ENCODE measurements at regions not wholly inside any gene's neighbourhood (a gene's known extent, or its start where the extent isn't known, plus 50 kb on each side); places are given as distances from the start of the nearest gene placed in this dataset.

DNA sequence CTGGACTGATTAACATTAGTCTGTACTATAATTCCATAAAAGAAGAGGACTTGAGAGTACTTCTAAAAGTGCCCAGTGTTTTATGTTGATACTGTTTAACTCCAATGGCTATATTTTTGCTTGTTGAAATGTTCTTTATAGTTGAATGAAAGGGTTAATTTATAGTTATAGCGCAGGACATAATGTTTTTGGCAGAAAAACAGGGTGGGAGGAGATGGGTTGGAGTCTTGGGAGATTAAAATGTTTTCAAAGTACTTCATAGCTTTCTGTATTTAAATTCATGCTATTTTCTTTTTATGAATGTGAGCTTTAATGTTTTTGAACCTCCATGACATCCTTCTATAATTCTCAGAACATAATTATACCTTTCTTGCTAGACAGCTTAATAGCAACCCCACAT, 108.2 kb downstream of the CNTN3 start:
- no peak for DNase-seq

DNA sequence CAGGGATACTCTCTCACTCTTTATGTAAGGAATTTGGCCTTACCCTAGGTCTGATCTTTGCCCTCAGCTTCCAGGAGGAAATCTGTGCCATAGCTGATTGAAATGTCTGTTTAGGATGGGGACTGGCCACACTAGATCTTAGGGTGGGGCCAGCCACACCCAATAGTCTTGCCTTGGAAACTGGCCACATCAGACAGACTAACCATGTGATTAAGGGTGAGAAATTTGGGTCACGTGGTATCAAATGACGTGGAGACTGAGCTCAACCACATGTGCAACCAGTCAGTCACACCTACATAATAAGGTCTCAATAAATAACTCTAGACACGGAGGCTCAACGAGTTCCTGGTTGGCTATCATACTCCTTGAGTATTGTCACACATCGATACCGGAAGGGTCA, 113.5 kb downstream of the CNTN3 start:
- DNase-seq: no peak

DNA sequence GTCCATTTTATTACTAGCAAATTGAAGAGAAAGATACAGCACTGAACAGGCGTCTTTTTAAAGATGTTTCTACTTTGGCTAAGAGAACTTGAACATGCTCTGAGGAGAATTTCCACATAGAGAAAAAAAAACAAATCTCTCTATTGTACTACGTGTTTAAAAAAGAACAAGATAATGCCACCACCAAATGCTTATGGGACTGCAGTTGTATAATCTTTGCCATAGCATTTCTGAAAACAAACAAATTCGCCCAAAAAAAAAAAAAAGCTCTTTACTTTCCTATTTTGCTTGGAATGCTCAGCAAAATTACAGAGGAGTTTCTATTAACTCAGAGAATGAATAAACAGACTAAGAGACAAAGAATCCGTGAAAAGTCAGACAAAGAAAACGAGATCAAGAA, 114.2 kb downstream of the CNTN3 start:
- no peak for DNase-seq

DNA sequence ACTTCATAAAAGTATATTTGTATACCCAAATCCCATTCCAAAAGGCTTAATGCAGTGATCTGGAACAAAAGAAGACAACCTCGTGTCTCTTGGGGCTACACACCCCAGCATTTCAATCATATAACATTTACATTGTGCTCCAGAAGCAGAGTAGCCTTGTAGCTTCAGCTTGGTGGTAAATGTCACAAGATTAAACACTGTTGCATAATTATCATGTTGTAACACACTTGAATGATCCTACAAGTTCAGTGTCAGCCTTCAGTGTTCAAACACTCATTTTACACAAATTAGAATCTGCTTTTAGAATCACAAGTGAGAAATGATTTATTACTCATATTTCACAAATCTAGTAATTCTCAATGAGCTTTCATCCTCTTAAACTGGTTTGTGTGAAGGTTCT, 122.6 kb downstream of the CNTN3 start:
- DNase-seq: no peak

DNA sequence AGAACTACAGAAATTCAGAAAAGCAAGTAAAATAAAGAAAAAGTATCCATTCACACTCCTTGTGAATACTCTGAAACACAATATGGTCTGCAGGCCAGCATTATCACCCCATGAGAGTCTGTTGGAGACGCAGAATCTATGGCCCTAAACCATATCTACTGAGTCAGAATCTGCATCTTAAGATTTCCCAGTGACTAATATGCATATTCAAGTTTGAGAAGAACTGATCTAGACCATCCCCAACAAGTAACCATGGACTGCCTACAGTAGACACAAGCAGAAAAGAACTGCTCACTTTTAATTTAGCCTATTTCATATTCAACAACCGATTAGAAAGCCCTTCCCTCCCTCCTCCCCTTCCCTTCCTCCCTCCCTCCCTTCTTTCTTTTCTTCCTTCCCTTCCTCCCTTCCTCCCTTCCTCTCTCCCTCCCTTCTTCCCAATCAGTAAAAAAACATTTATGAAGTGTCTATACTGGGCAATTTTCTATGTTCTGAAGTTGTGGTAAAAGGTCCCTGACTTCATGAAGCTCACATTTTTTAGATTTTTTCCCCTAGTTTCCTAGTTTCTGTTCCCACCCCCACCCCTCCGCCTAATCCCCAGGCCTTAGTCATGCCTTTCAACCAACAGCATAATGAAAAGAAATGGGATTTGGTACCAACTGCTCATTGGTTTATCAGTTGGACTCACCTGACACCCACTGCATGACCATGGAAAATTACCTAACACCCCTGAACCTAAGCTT, 125.2 kb downstream of the CNTN3 start:
- DNase-seq: no peak

DNA sequence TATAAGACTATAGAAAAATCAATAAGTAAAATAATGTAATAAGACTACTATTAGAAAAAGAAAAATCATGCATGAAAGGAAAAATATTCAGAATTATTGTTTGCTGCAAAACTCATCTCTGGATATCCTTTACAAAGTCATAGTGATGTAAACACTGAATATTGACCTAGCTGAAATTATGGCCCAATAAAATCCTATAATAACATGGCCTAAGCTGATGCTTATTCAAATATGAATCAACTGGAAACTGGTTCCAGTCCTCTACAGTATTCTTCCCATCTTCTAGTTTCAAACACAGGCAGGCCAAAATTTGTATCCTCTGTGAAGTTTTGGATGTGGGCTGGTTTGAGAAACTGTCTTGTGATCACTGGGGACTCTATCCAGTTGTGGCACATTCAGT, 134.5 kb downstream of the CNTN3 start:
- DNase-seq: no peak

DNA sequence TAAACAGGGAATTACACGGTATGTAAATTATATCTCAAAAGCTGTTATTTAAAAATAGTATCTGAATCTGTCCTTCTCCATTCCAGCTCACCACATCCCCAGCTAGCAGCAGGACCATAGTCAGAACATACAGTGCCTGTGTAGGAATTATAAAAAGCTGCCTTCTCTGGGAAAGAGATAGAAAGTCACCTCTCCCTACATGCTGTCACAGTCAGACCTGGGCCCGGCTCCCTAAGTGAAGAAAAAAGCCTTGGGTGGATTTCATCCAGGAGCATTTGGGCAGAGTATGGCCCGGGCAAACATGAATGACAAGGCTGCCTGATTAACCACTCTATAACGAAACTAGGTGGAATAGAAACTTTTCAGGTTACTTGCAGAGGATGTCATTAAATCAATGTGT, 144.1 kb downstream of the CNTN3 start:
- no peak for DNase-seq

DNA sequence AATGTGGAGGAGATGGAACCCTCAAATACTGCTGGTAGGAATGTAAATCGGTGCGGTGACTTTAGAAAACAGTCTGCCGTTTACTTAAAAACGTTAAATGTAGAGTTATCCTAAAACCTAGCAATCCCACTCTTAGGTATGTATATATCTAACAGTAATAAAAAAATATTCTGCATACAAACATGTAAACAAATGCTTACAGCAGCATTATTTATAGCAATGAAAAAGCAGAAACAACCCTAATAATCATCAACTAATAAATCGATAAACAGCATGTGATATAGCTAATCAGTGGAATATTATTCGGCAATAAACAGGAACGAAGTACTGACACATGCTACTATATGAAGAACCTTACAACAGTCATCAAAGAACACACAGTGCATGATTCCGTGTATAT, 144.7 kb downstream of the CNTN3 start:
- no peak for DNase-seq

DNA sequence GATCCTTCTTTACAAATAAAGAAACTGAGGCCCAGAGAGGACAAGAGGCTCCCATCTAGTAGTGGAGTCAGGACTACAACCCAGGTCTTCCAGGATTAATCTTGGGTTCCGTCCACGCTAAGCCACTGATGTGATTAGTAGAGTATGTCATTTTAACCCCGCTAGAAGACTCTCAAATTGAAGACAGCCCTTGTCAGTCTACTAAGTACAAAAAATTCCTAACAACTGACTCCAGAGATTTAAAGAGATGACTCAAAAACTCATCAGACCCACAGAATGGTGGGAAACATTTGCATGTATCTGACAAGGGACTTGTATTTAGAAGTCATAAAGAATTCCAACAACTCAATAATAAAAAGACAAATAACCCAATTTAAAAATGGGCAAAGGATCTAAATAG, 145.3 kb downstream of the CNTN3 start:
- DNase-seq: no peak

DNA sequence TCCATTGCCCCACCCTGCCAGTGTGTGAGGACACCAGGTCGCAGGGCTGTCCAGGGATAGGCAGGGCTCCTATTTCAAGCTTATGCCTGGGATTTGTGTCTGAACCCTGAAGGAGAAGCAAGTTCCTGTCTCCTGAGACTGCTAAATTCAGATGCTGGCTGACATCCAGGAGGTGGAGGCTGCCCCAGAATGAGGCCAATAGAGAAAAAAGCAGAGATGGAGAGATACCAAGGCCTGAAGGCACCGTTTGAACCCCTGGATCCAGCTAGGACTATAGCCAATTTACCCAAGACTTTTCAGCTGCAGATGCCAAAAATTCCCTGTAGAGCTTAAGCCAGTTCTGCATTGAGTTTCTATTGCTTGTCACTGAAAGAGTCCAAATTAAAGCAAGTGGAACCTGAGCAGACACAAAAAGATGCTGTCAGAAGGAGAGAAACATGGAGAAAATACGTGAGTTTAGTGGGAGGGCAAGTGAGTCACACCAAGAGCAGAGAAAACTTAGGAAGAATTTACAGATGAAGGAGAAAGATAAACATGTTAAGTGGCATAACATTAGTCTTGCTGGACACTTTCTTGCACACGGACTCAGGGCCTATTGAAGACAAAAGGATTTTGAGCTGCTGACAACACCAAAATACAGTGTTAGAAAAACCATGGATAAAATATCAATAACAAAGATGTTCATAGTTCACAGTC, 148.6 kb downstream of the CNTN3 start:
- peak; percentile 10 to 69 for DNase-seq

DNA sequence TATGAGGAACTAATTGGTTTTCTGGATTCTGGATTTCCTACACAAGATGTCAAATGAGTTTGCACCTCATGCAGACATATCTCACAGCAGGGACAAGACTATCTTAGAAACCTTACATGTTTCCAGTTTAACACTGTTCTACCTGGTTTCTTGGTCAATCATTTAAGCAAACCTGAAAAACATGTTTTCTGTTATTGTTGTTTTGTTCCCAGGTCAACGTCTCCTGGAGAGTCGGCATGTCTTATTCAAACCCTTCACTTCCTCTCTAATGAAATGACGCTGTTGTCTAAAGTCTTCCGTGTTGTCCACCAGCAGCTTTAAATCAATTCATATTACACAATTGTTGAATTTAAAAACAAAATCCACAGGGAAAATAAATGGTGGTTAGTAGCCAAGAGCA, 150.9 kb downstream of the CNTN3 start:
- no peak for DNase-seq

DNA sequence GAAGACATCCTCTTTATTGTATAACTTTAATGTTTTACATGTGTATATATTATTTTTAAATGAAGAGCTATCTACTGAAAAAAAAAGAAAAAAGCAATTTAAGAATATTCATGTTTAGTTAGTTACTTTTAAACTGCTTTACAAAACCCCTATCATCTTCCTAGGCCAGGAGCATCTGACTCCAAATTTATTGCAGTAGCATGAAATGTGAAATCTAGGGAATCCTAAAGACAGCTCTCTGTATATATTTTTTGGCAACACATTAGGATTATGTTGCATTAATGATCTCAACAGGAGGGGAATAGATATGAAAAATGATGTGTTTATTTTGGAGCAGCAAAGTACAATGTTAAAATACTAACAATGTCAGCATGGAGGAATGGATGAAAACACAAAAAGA, 158.3 kb downstream of the CNTN3 start:
- DNase-seq: no peak

DNA sequence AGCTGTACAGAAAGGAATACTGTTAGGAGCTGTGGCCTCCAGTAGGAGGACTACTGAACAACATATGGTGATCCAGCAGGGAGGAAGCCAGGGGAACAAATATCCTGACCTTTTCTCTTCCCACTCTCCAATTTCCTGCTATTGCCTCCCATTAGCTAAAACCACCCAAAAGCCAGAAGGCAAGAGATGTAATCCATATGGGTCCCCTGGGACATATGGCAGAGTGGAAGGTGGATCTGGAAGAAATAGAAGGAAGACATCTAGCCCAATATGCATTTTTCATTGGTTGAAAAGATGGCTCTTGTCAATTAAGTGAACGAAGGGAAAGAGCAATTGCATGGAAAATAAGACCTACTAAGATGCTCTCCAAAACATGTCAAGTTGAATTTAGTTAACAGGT, 167.2 kb downstream of the CNTN3 start:
- DNase-seq: peak; percentile 10 to 36

DNA sequence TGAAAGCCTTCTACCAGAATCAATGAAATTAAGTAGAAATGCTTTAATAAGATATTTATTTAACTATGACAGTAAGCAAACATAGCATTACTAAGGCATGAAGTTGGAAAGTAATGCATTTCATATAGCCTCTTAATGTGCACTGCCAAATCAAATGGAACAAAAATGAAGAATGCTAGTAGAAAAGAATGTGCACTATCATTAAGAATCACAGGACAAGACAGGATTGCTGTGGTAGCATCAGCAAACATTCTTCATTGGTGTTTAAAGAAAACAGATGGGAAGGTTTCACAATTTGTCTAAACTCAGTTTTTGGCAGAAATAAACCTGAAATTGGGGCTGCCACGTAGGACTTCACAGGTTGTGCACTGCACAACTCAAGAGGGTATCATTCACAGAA, 168.9 kb downstream of the CNTN3 start:
- DNase-seq: no peak

DNA sequence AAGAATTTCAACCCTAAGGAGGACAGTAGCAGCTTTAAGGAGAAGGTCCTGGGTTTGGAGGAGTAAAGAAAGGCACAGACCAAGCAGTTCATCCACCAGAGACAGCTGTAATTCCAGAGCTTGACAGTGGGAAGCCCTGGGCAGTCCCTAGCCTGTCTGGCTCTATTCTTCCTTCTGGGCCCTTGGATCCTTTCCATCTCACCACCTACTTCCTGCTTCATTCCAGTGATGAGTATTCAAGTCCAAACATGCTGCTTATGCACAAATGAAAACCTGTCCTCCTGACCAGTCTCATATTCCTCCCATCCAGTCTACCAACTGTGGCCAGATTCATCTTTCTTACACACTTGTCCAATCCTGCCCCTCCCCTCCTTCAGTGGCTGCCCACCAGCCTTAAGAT, 171.4 kb downstream of the CNTN3 start:
- peak in 1 of 2 experiments; percentile 16 for DNase-seq

DNA sequence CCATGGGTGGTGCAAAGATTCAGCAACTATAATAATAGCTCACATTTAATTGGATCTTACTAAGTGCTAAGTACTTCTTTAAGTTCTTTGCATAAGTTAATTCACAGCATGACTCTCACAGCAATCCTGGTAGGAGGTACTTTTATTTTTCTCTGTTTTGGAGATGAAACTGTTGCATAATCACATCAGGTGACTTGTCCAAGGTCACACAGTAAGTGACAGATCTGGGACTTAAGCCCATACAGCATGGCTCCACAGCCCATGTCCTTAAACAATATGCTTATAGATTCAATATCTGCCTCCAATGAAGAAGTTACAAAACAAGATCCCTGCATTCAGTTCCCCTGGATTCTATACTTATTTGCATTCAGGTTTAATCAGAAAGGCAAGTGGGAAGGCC, 171.8 kb downstream of the CNTN3 start:
- no peak for DNase-seq

DNA sequence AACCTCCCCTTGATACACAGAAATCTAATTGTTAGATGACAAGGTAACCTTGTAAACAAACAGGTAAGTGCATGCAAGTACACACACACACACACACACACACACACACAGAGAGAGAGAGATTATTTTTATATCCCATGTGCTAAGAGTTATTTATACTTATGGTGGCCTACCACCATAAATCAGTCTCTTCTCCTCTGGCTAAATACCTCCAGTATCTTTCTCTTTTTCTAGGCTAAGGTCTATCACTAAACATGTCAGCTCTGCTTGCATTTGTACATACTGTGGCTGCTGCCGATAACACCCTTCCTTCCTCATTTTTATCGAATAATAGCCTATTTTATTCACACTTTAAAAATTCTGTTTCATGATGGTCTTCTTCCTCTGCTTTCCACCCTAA, 172.4 kb downstream of the CNTN3 start:
- no peak for DNase-seq

DNA sequence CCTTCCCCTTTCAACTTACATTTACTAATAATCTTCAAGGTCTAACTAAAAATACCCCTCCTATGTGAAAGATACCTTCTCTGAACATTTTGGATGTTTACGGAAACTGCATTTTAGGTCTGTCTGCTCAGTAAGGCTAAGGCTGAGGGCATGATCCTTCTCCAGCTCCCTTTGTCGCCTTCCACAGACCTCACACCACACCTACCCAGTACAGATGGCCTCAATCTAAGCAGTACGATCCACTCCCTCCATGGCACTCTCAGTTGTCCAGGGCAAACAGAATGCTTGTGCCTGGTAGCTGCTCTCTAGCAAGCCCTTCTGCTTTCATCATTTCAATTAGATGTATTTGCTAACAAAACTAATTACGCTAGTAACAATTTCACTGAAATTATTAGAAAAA, 178.3 kb downstream of the CNTN3 start:
- DNase-seq: no peak

DNA sequence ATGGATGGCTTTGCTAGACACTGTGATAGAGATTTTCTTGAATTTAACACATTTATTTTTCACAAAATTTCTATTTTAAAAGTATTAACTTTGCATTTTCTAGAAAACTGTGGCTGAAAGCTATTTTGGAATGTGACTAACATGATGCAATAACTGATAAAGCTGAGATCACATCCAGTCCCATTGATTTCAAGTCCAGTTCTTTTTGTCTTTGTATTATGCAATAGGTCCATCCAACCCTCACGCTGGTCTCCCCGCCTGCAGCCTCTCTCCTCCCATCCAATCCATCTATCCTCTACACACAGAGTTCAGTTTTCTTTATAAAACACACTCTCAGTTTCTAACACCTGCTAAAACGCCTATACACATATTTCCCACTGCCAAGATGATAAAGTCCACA, 178.8 kb downstream of the CNTN3 start:
- DNase-seq: no peak

DNA sequence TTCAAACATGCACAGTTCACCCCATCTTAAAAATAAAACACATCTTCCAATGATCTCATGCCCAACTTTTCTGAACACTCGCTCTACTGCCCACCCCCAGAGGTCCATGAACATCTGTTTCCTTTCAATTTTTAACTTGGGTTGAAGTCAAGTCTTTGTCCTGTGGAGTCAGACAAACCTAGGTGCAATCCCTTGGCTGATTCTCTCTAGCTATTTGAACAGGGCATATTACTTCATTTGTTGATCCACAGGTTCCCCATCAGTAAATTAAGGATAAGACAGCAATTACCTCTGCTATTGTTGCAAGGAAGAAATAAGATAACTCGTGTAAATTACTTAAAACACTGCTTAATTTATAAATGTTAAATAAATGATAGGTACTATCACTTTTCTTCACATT, 180.1 kb downstream of the CNTN3 start:
- DNase-seq: no peak

DNA sequence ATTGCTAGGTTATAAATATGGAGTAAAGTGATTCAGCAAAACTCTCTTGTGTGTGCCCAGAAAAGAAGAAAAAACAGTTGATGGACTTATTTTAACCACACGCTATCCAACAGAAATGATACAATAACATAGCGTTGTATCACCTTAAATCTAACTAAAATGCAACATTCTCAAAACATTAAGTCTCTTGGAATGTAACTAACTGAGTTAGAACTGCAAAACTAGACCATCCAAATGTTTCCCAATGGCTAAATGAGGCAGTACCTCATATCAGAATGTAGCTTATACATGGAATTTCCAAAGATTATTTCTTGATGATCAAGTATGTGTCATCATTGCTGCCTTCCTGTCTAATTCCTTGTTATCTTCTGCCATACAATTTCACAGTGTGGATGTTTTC, 187.9 kb downstream of the CNTN3 start:
- no peak for DNase-seq

DNA sequence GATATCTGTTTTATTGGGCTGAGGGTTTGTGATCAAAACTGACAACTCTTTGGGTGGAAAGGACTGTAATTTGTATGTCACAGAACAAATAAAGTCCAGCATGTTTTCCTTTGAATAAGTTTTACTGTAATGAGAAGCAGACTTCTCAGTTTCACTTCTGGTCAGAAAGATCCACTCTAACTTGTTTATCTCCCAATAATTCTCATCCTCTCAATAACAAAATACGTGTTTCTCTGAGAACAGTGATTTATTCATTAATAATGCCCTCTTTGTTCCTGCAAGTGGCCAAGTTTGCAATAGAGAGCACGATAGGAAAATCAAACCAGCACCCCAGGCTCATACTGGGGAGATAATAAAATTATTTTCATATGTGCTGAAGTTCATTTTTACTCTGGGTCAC, 190.6 kb downstream of the CNTN3 start:
- no peak for DNase-seq

DNA sequence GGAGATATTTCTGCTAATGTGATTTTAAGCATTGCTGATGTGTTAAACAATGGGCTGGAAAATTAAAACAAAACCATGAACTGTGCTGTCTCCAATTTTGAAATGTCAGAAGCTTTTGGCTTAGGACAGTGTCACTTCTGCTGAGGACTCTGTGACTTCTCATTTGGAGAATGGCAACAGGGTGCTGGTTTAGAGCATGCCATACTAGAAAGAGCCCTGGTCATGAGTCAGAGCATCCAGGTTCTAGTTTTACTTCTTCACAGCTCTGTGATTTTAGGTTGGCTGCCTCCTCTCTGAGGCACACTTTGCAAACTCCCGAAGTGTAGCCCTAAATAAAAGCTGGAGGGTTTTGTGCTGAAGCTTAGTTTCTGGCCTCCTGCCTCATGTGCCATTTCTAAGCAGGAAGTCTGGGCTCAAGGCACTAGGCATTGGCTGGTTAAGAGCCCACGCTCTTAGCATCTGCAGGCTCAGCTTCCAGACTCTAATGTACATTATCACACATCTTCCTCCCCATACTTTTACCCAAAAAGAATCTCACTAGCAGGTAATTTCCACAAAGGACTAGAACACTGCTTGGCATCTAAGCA, 193.8 kb downstream of the CNTN3 start:
- no peak for DNase-seq

DNA sequence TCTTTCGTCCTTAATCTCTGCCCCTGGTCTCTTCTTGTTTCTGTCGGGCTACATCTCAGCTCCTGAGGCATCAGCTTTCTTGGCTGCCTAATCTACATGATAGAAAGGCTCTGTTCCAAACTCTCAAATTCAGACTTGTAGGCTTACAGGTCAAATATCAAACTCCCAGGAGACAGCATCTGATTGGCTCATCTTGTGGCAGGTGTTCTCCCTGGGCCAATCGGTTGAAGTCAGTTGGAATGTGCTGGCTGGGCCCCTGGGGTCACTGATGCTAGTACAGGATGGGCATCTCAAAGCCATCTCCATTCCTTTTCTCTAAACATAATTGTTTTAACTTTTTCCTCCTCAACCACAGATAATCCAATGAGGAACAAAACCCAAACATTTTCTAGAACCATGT, 198.7 kb downstream of the CNTN3 start:
- no peak for DNase-seq
